GM19193 (cell line): ENCODE measurements at regions not wholly inside any gene's neighbourhood (a gene's known extent, or its start where the extent isn't known, plus 50 kb on each side); places are given as distances from the start of the nearest gene placed in this dataset.
"Not testable (repeated sequence)": the region's sequence is repeated elsewhere in the genome, so short reads cannot be mapped to it uniquely, and the experiment has no call there.

Source experiments
- POLR2A ChIP-seq: IDR thresholded peaks from 4 replicates; pipeline ENCODE4 v1.6.1; 2011; ENCODE audit not compliant: insufficient read depth, insufficient read length; ENCODE audit errors: extremely low read depth

DNA sequence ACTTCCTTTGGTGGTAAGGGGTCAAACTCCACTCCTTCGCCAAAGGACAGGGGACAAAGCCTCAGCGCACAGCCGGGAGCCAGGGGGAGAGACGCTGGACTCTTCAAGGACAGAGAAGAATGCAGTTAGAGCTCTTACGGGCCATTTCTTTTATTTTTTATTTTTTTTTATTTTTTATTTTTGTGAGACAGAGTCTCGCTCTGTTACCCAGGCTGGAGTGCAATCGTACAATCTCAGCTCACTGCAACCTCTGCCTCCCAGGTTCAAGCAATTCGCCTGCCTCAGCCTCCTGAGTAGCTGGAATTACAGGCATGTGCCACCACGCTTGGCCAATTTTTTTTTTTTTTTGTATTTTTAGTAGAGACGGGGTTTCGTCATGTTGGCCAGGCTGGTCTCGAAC is 93.2 kb upstream of the RPH3AL start, which contains the start of gene RFLNB:
Gene RFLNB, minus strand, starts transcription at position 101 of the 400 bp plus-strand sequence.
- not testable (repeated sequence) for TF ChIP-seq POLR2A

DNA sequence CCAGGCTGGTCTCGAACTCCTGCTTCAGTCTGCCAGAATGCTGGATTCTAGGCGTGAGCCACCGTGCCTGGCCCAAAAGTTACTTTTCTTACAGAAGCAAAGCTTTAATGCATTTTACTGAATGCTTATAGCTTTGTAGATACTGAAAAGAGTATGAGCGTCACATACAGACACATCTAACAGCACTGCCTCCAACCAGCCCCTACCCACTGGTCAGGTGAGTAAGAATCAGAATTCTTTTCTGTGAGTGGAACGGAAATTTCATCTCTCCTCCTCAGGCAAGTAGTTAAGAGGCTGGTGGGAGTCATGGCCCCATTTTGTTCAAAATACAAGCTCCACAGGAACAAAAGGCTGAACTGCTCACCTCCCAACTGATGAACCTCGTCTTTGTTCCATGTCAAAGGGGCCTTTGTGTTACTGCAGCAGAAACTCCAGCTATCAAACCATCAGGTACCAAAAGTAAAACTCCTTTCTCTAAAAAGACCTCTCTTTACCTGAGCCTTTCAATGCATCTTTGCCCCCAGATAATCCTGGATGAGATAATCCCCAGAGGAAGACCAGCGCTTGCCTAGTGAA is 92.4 kb upstream of the RPH3AL start:
- no peak for TF ChIP-seq POLR2A

- no peak for TF ChIP-seq POLR2A
Measured at GRCh38 chr17:443109-443508, 90.5 kb upstream of the RPH3AL start.

- no peak for TF ChIP-seq POLR2A
Measured at GRCh38 chr17:441155-441950, 88.7 kb upstream of the RPH3AL start.

DNA sequence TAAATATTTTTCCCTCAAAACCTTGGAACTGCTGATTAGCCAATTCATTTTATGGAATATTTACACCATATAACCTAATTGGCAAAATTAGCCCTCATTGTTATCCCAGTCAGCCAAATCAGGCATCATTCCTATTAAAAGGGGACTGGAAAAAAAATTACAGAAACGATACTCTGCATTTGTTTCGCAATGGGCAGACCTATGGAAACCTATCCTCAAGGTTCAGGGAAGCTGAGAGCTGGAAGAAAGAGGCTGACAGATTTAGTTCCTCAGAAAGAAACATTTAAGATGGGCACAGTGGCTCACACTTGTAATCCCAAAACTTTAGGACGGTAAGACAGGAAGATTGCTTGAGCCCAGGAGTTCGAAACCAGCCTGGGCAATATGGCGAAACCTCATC is 85.6 kb upstream of the RPH3AL start:
- no peak for TF ChIP-seq POLR2A

GRCh38 chr17:437545-437944 is 84.9 kb upstream of the RPH3AL start:
- no peak for TF ChIP-seq POLR2A

- no peak for TF ChIP-seq POLR2A
Measured at GRCh38 chr17:436571-436970, 84.0 kb upstream of the RPH3AL start.

DNA sequence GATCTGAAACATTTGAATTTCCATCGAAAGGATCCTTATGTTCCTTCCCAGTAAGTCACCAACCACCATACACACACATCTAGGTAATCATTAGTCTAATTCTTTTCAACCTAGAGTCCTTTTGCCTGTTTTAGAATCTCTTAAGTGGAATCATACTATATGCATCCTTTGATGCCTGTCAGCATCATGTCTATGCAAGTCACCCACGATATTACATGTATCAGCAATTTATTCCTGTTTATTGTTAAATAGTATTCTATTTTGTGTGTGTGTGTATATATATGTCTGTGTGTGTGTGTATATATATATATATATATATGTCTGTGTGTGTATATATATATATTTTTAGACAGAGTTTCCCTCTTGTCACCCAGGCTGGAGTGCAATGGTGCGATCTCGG is 78.9 kb upstream of the RPH3AL start:
- TF ChIP-seq POLR2A: no peak

DNA sequence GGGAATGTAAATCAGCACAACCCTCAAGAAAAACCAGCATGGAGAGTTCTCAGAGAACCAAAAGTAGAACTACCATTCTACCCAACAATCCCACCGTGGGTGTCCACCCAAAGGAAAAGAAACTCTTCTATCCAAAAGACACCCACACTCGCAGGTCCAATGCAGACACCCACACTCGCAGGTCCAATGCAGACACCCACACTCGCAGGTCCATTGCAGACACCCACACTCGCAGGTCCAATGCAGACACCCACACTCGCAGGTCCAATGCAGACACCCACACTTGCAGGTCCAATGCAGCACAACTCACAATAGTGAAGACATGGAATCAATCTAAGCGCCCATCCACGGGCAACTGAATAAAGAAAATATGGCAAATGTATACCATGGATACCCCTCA is 77.0 kb upstream of the RPH3AL start:
- no peak for TF ChIP-seq POLR2A

GRCh38 chr17:428414-428813 is 75.8 kb upstream of the RPH3AL start:
- TF ChIP-seq POLR2A: no peak

DNA sequence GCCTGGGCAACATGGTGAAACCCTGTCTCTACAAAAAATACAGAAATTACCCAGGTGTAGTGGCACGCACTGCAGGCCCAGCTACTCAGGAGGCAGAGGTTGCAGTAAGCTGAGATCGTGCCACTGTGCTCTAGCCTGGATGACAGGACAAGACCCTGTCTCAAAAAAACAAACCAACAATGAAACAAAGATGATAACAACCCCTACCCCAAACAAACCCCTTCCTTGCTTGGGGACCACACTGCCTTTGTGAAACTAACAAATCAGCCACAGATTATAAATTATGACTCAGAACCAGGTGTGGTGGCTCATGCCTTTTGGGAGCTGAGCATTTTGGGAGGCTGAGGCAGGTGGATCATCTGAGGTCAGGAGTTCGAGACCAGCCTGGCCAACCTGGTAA is 75.3 kb upstream of the RPH3AL start:
- TF ChIP-seq POLR2A: no peak

- TF ChIP-seq POLR2A: no peak
Measured at GRCh38 chr17:427327-427726, 74.7 kb upstream of the RPH3AL start.

DNA sequence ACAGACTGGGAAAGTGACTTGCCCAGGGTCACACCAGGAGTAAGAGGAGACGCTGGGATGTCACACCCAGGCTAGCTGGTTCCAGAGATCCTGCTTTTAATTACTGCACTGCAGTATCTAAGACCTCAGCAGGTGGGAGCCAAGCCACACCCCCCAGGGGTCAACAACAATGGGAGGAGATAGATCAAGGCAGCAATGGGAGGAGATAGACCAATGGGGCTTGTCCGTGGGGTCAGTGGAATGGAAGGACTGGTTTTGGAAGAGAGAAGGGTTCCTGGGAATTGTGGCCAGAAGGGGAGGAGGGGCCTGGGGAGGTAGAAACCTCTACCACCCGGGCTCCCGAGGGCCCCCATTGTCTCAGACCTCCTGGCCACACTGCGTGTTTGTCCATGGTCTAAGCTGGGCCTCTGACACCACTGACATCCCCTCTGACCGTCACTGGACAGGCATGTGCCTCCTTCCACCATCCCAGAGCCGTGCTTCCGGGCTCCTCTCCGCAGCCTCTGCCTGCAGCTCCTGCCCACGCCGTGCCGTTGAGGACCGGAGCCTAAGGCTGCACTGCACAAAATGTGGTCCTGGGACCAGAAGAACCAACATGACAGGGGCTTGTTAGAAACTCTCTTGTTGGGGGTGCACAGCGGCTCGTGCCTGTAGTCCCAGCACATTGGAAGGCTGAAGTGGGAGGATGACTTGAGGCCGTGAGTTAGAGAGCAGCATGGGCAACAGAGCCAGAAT is 69.8 kb upstream of the RPH3AL start:
- no peak for TF ChIP-seq POLR2A

DNA sequence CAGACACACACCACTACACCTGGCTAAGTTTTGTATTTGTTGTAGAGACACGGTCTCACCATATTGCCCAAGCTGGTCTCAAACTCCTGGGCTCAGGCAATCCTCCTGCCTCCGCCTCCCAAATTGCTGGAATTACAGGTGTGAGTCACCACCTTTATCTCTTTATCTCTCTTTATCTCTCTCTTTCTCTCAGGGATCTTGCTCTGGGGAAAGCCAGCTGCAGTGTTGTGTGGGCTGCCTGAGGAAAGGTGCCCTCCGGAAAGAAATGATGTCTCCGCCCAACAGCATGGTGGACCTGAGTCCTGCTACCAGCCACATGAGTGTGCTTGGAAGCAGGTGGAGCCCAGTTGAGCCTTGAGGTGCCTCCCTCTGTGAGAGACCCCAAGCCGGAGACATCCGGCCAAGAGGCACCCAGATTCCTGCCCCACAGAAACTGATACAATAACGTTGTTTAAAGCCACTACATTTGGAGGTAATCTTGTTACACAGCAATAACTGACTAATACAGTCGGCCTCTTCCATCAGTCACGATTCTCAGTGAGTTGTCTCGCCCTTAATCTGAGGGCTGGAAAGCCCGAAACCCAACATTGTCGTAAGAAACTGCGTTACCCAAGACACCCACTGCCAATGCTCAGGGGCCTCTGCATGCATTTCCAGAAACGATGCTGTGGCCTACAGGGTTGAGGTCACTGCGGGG is 68.0 kb upstream of the RPH3AL start:
- no peak for TF ChIP-seq POLR2A

DNA sequence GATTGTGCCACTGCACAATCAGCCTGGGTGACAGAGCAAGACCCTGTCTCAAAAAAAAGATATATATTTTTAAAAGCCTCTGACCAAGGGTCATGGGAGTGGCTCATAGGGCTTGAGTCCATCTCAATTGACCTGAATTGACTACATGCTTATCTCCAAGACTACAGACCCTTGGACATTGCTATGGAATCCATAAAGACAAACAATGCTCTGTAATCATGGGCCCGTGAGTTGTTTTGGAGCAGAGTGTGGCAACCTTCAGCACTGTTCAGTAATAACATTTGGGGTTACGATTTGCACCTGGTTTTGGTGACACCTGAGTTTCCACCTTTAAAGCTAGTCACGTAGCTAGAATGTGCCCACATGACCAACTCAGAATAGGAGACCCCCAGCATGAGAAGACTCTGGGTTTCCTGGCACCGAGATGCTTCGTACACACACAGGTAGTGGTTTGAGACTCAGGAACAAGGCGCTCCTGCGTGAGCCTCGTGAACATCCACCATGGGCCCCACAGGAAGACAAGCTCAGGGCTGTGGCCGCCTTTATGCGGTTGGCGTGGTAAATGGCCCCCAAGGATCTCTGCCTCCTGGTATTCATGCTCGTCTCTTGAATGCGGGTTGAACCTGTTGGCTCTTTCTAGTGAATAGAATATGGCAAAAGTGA is 66.6 kb upstream of the RPH3AL start:
- no peak for TF ChIP-seq POLR2A
